Liver (tissue), 3 donors: ENCODE measurements at regions not wholly inside any gene's neighbourhood (a gene's known extent, or its start where the extent isn't known, plus 50 kb on each side); places are given as distances from the start of the nearest gene placed in this dataset.

Experiments
- CTCF ChIP-seq: fragments of 150-350 bp; IDR thresholded peaks from 2 replicates; pipeline ENCODE4 v1.5.1; 2017; ENCODE audit warnings: improper control_type of control experiment, low read depth, low read length; ENCODE audit not compliant: missing input control
- FOXA1 ChIP-seq: IDR thresholded peaks from 2 replicates; pipeline ENCODE4 v1.6.1; 2016; ENCODE audit warnings: antibody characterized with exemption
- HNF4G ChIP-seq: IDR thresholded peaks from 2 replicates; pipeline ENCODE4 v1.6.1; 2016; ENCODE audit warnings: antibody characterized with exemption
- JUND ChIP-seq, 2 donors: IDR thresholded peaks; 2 replicates each; pipeline ENCODE4 v1.6.1; 2016; ENCODE audit warnings: antibody characterized with exemption in 2 of 2
- MAX ChIP-seq: IDR thresholded peaks from 2 replicates; pipeline ENCODE4 v1.6.1; 2016; ENCODE audit warnings: antibody characterized with exemption
- RAD21 ChIP-seq, 2 donors: IDR thresholded peaks; 2 replicates each; pipeline ENCODE4 v1.6.1; 2016; ENCODE audit warnings: antibody characterized with exemption in 2 of 2, mild to moderate bottlenecking in 2 of 2
- REST ChIP-seq: IDR thresholded peaks from 2 replicates; pipeline ENCODE4 v1.6.1; 2016; ENCODE audit warnings: antibody characterized with exemption, mild to moderate bottlenecking
- RXRA ChIP-seq, 2 donors: IDR thresholded peaks; 2 replicates each; pipeline ENCODE4 v1.6.1; 2017 to 2018; ENCODE audit warnings: antibody characterized with exemption in 2 of 2, mild to moderate bottlenecking in 1 of 2
- TAF1 ChIP-seq: conservative IDR thresholded peaks from 2 replicates; pipeline ENCODE4 v1.6.1; 2016; ENCODE audit warnings: antibody characterized with exemption, mild to moderate bottlenecking
- YY1 ChIP-seq: IDR thresholded peaks from 2 replicates; pipeline ENCODE4 v1.6.1; 2016; ENCODE audit warnings: antibody characterized with exemption, mild to moderate bottlenecking
- ZBTB33 ChIP-seq: IDR thresholded peaks from 2 replicates; pipeline ENCODE4 v1.6.1; 2016; ENCODE audit warnings: antibody characterized with exemption
- donor health status: healthy.
- donor health status: healthy.

- no peak for TF ChIP-seq CTCF
- no peak for TF ChIP-seq YY1
- TF ChIP-seq TAF1, result no peak
- no peak for TF ChIP-seq RAD21 (IDR thresholded peaks at IDR 0.05)
- TF ChIP-seq ZBTB33, result no peak
- TF ChIP-seq JUND (IDR thresholded peaks at IDR 0.05), result no peak
- TF ChIP-seq REST, result no peak
- TF ChIP-seq HNF4G, result no peak
- TF ChIP-seq MAX, result no peak
- no peak for TF ChIP-seq FOXA1
- TF ChIP-seq RXRA (IDR thresholded peaks at IDR 0.05), result no peak
Measured at GRCh38 chr12:128052777-128053176, 214.2 kb upstream of the TMEM132C start.
